22Rv1 (cell line): ENCODE measurements at regions not wholly inside any gene's neighbourhood (a gene's known extent, or its start where the extent isn't known, plus 50 kb on each side); places are given as distances from the start of the nearest gene placed in this dataset.

ENCODE experiments used
- CTCF ChIP-seq: fragments of 450-650 bp; IDR thresholded peaks from 2 replicates; pipeline ENCODE4 v1.5.1; 2017; ENCODE audit warnings: mild to moderate bottlenecking
- ZFX ChIP-seq: fragments of 450-650 bp; IDR thresholded peaks from 2 replicates; pipeline ENCODE4 v1.6.1; 2017; ENCODE audit warnings: antibody characterized with exemption, borderline replicate concordance

GRCh38 chr15:92525758-92526245 lies 129.8 kb downstream of the FAM174B start:
- TF ChIP-seq CTCF (no peak), ZFX (no peak)
